Skeletal muscle tissue (tissue), 3 donors: ENCODE measurements at regions not wholly inside any gene's neighbourhood (a gene's known extent, or its start where the extent isn't known, plus 50 kb on each side); places are given as distances from the start of the nearest gene placed in this dataset.

ENCODE experiments used
- H3K27ac ChIP-seq: one replicate; pipeline ENCODE4 v1.7.0; 2013; ENCODE audit warnings: mild to moderate bottlenecking, low read depth, low read length, inconsistent platforms
- H3K27me3 ChIP-seq, 3 donors: one replicate each; pipeline ENCODE4 v1.7.0; 2013; ENCODE audit warnings: low read length in 3 of 3; ENCODE audit not compliant: control insufficient read depth in 3 of 3, insufficient read depth in 3 of 3
- H3K36me3 ChIP-seq, 3 donors: one replicate each; pipeline ENCODE4 v1.7.0; 2013; ENCODE audit warnings: low read length in 3 of 3; ENCODE audit not compliant: control insufficient read depth in 3 of 3, insufficient read depth in 3 of 3
- H3K4me1 ChIP-seq, 3 donors: one replicate each; pipeline ENCODE4 v1.7.0; 2013; ENCODE audit warnings: low read length in 3 of 3, mild to moderate bottlenecking in 3 of 3; ENCODE audit not compliant: control insufficient read depth in 3 of 3, insufficient read depth in 3 of 3
- H3K4me3 ChIP-seq, 3 donors: one replicate each; pipeline ENCODE4 v1.7.0; 2013; ENCODE audit warnings: low read length in 3 of 3
- H3K9ac ChIP-seq, 3 donors: one replicate each; pipeline ENCODE4 v1.7.0; 2013; ENCODE audit warnings: low read length in 3 of 3, mild to moderate bottlenecking in 3 of 3, moderate library complexity in 2 of 3, low read depth in 1 of 3
- H3K9me3 ChIP-seq, 3 donors: one replicate each; pipeline ENCODE4 v1.7.0; 2013; ENCODE audit warnings: low read length in 3 of 3; ENCODE audit not compliant: control insufficient read depth in 3 of 3
- donor health status: Osteomylitis.

DNA sequence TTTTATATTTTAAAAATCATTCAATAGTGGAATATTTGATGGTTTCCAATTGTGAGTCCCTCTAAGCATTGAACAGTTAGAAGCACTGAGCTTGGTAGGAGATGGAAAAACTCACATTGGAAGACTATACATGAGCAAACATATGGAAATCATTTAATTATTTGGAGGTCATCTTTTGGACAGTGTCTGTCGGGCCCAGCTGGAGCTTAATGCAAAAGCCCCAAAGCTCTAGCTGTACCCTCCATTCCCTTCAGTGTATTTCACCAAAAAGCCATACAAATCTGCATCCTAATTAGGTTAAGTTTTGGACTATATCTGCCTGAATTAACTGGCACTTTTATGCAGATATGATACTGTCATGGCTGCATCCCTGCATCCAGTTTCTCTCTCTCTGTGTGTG lies 365.7 kb downstream of the FLRT2 start:
- no peaks in the 10 kb centered on the region for H3K27me3 ChIP-seq
- H3K36me3 ChIP-seq = no peaks in the 10 kb centered on the region
- H3K9ac ChIP-seq = no peak overlapping the region
- H3K4me1 ChIP-seq = no peaks in the 10 kb centered on the region
- H3K4me3 ChIP-seq = no peak overlapping the region
- no peaks in the 10 kb centered on the region for H3K9me3 ChIP-seq
- no peak overlapping the region for H3K27ac ChIP-seq

DNA sequence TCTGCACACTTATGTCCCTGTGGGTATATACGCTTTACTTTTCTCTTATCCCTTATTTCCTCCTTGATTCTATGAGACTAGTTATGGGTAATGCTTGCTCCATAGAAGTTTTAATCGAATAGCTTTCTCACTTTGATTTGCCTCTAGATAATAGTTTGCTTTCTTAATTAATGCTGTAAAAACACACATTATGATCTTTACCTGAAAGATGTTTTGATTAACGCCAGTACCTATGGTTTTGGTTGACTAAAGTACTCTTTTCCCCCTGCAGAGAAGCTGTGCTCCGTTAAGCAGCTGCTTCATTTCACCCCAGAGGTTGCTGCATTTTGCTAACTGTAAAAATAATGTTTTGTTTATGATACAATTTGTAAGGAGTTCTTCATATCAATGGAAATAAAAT lies 362.3 kb downstream of the FLRT2 start:
- Histone ChIP-seq H3K9me3 (no peaks in the 10 kb centered on the region), H3K27ac (no peak overlapping the region), H3K9ac (no peak overlapping the region), H3K27me3 (no peaks in the 10 kb centered on the region), H3K36me3 (no peaks in the 10 kb centered on the region), H3K4me3 (no peak overlapping the region), H3K4me1 (no peaks in the 10 kb centered on the region)

DNA sequence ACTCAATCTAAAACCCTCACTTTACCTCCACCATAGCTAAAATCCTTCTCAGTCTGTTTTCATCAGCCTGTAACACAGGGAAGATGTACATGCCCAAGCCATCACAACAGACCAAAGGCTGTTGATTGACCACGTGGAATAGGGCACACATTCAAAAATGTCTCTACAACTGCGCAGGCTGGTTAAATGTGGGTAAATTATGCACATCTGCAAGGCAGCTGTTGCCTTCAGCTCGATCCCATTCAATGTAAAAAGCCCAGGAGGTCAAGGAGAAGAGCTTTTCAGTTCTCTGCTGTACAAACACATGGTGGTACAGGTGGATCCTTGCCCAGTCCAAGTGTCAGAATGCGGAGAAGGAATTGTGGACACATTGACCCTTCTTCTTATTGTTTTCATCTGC lies 354.0 kb downstream of the FLRT2 start:
- no peaks in the 10 kb centered on the region for H3K27me3 ChIP-seq
- no peaks in the 10 kb centered on the region for H3K9me3 ChIP-seq
- H3K4me3 ChIP-seq = no peak overlapping the region
- H3K36me3 ChIP-seq = no peaks in the 10 kb centered on the region
- H3K27ac ChIP-seq = no peak overlapping the region
- H3K4me1 ChIP-seq = no peaks in the 10 kb centered on the region
- H3K9ac ChIP-seq = no peak overlapping the region

DNA sequence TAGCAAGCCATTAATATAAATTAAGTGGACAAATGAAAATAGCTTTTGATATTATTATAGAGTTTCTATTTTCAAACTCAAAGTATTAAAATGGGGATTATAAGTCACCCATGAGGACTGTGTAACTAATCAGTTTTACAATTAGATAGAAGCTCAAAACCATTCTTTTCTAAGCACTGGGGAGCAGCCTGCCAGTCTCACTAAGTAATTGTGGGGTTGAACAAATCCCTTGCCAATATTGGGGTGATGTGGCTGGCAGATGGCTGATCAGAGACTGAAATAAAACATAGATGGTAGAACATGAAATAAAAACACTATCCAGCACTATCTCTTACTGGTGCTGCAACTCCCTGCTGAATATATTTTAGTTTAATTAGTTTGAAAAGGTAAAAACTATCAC lies 353.2 kb downstream of the FLRT2 start:
- H3K9ac ChIP-seq = no peak overlapping the region
- no peaks in the 10 kb centered on the region for H3K4me1 ChIP-seq
- no peaks in the 10 kb centered on the region for H3K36me3 ChIP-seq
- no peak overlapping the region for H3K4me3 ChIP-seq
- no peaks in the 10 kb centered on the region for H3K27me3 ChIP-seq
- H3K9me3 ChIP-seq = no peaks in the 10 kb centered on the region
- no peak overlapping the region for H3K27ac ChIP-seq

DNA sequence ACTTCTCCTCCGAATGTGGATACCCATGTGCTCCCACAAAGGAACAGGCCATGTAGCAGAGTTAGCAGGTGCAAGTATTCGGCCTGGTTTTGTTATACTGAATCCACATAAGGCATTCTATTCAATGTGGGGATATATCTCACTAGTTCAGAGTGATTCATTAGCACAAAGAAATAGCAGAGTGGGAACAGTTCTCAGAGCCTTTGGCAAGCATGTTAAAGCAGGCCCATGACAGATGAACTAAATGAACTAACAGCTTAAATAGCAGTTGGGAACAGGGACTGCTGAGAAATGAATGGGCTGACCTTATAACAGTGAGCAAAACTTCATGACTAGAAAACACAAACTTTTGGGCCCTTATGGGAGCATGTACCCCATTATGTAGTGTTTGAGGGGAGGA lies 352.0 kb downstream of the FLRT2 start:
- H3K36me3 ChIP-seq = no peaks in the 10 kb centered on the region
- no peaks in the 10 kb centered on the region for H3K9me3 ChIP-seq
- H3K4me1 ChIP-seq = no peaks in the 10 kb centered on the region
- no peak overlapping the region for H3K4me3 ChIP-seq
- H3K9ac ChIP-seq = no peak overlapping the region
- no peaks in the 10 kb centered on the region for H3K27me3 ChIP-seq
- no peak overlapping the region for H3K27ac ChIP-seq

DNA sequence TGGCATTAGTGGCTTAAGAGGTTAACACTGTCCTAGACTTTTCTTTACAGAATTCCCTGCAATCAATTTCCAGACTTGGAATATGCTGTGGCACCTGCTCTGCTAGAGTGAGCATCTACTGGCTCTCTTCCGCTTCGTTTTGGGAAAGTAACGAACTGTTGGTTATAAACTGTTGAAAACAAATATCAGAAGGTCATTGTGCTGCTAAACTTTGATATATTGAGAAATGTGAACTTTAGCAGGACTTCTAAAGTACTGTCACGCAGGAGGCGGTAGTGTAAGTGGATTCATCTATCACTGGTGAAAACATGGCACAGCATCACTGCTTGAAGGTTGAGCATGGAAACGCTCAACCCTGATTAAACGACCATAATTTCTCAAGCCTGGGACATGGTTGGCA lies 348.9 kb downstream of the FLRT2 start:
- Histone ChIP-seq H3K27ac (no peak overlapping the region), H3K27me3 (no peaks in the 10 kb centered on the region)

DNA sequence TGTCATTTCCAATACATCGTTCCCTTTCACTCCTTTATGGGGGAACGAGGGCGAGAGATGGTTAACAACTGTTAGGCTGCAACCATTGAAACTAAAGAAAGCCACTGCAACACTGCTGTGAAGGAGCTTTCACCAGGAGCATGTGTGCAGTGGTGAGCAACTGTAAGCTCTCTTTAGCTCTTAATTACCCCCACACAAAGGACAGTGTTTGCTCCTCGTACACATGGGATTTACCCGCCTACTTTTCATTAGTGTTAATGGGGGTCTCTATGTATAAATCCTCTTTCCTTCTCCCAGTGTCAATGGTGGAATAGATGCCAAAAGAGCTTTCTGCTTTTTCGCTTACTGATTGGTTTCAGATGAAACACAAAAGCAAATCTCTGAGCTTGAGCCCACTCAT lies 343.1 kb downstream of the FLRT2 start:
- Histone ChIP-seq H3K4me3 (no peak overlapping the region), H3K9me3 (no peaks in the 10 kb centered on the region), H3K36me3 (no peaks in the 10 kb centered on the region), H3K9ac (no peak overlapping the region), H3K27ac (no peak overlapping the region), H3K4me1 (no peaks in the 10 kb centered on the region), H3K27me3 (no peaks in the 10 kb centered on the region)

More for the DNA sequence above, 348.9 kb downstream of the FLRT2 start:
- H3K36me3 ChIP-seq = no peaks in the 10 kb centered on the region
- no peaks in the 10 kb centered on the region for H3K9me3 ChIP-seq
- no peaks in the 10 kb centered on the region for H3K4me1 ChIP-seq
- H3K4me3 ChIP-seq = no peak overlapping the region
- H3K9ac ChIP-seq = no peak overlapping the region

DNA sequence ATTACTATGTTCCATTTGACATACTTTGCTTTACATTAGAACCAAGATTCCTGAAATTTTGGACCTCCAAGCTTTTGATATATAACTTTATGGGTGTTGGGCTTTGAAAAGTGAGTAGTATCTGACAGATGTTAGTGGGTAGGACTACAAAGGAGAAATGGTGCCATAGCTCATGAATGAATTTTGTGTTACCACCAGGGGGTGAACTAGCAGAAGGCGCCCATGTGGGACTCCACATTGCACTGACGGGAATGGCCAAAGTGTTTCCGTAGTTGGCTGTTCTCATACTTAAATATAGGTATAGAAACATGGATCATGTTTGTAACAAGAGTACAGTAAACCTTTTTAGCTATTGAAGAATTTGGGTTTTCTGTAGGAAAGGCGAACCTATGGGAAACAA lies 337.5 kb downstream of the FLRT2 start:
- no peaks in the 10 kb centered on the region for H3K4me1 ChIP-seq
- H3K36me3 ChIP-seq = no peaks in the 10 kb centered on the region
- no peak overlapping the region for H3K9ac ChIP-seq
- no peak overlapping the region for H3K4me3 ChIP-seq
- no peaks in the 10 kb centered on the region for H3K27me3 ChIP-seq
- no peaks in the 10 kb centered on the region for H3K9me3 ChIP-seq
- no peak overlapping the region for H3K27ac ChIP-seq

DNA sequence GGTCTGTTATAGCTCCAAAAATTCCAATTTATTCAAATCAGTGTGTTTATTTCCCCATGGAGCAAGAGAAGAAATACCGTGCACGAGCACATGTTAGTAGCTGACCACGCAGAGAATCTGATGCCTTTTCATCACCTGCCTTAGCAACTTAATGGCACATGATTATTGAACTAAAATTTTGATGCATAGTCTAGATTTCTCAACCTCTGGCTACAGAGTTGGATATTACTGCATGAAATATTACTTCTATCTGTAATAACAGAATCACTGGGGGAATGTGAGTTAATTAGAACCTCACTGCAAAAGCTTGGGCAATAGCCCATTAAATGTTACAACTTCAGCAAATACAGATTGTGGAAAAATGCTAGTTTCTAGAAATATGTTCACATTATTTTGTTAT lies 335.8 kb downstream of the FLRT2 start:
- Histone ChIP-seq H3K36me3 (no peaks in the 10 kb centered on the region), H3K27ac (no peak overlapping the region), H3K4me3 (no peak overlapping the region), H3K27me3 (no peaks in the 10 kb centered on the region), H3K9me3 (no peaks in the 10 kb centered on the region), H3K9ac (no peak overlapping the region), H3K4me1 (no peaks in the 10 kb centered on the region)

DNA sequence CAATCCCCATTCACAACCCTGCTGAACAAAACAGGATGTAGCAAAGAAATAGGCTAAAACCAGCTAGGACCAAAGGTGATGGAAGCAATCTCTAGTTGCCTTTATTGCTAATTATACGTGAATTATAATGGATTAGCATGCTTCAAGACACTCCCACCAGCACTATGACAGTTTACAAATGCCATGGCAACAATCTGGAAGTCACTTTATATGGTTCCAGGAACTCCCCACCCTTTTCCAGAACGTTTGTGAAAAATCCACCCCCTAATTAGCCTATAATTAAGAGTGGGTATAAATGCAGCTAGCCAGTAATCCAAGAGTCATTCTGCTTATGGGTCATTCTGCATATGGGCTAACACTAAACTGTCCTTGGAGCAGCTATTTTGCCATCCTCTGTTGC lies 328.7 kb downstream of the FLRT2 start:
- H3K4me3 ChIP-seq = no peak overlapping the region
- no peaks in the 10 kb centered on the region for H3K9me3 ChIP-seq
- H3K27ac ChIP-seq = no peak overlapping the region
- H3K27me3 ChIP-seq = no peaks in the 10 kb centered on the region
- H3K4me1 ChIP-seq = no peaks in the 10 kb centered on the region
- no peak overlapping the region for H3K9ac ChIP-seq
- H3K36me3 ChIP-seq = no peaks in the 10 kb centered on the region

DNA sequence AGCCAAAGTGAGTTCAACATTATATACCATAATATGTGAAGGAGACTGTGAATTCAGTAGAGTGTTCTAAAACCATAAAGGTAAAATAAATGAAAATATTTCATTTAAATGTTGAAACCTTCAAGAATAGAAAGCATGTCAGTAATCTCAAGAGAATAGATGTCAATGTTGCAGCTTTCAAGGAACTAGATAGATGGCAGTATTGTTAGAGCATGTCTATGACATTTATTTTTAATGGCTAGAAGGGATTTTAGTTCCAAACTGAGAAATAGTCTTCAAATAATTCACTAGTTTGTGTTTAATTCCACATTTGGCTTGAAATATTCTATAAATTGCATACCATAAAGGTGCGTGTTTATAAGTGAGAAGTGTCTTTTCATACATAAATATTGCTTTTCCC lies 326.5 kb downstream of the FLRT2 start:
- H3K27me3 ChIP-seq = no peaks in the 10 kb centered on the region
- H3K36me3 ChIP-seq = no peaks in the 10 kb centered on the region
- no peaks in the 10 kb centered on the region for H3K4me1 ChIP-seq
- H3K27ac ChIP-seq = no peak overlapping the region
- H3K9me3 ChIP-seq = no peaks in the 10 kb centered on the region
- H3K4me3 ChIP-seq = no peak overlapping the region
- H3K9ac ChIP-seq = no peak overlapping the region
